GM12892 (cell line): ENCODE measurements at regions not wholly inside any gene's neighbourhood (a gene's known extent, or its start where the extent isn't known, plus 50 kb on each side); places are given as distances from the start of the nearest gene placed in this dataset.

Experiments used
- DNase-seq: peaks from one replicate; pipeline ENCODE4 v3.0.0; 2011; ENCODE audit not compliant: insufficient read length
- FAIRE-seq: peaks from 2 replicates; lab custom pipeline; 2011; peaks lifted over from hg19 to GRCh38; lab: Jason Lieb, UNC
- POLR2A ChIP-seq: IDR thresholded peaks from 2 replicates; pipeline ENCODE4 v1.6.1; 2011; ENCODE audit warnings: low read depth, low read length, control low read depth
- POLR2AphosphoS5 ChIP-seq: IDR thresholded peaks from 2 replicates; pipeline ENCODE4 v1.6.1; 2011; ENCODE audit warnings: low read depth, low read length, control low read depth
- TAF1 ChIP-seq: IDR thresholded peaks from 2 replicates; pipeline ENCODE4 v1.6.1; 2011; ENCODE audit warnings: low read depth, mild to moderate bottlenecking, control low read depth, low read length, borderline replicate concordance

DNA sequence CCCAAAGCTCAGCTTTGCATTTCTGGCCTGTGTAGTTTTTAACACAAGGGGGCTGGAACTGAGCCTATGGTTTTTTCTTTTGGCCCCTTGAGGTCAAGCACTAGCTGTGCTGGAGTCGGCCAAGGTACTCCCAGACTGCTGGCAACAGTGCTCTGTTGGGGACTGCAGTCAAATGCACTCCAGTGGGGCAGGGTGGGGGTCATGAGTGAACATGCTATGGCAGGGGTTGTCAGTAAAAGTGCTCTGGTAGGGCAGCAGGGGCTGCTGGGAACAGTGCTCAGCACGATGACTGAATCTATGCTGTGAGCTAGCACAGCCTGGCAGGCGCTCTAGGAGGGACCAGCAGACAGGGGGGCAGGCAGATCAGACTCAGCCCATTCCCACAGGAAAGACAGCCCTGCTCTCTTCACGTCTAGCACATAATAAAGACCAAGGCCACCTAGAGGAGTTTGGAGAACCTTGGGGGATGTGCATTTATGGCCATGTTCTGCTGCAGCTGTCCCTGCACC, 55.0 kb upstream of the CERS6 start:
- DNase-seq (no peak), FAIRE-seq (no peak)
- TF ChIP-seq POLR2A: no peak

DNA sequence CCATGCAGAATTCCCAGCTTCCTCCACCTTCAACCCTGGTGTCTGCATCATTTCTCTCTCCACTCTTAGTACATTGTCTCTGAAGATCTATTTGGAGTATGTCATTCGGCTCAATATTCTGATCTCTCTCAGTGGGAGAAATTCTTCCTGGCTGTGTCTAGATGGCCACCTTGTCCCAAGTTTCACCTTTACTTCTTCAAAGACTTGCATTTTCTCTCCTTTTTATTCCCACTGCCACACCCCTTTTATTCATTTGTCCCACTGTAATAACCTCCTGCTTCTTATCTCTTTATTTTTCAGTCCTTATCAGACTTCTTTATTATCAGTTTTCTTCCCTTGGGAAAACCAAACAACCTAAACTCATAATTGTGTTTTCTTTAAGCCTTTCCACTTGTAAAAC, 54.3 kb upstream of the CERS6 start:
- DNase-seq: no peak
- no peak for FAIRE-seq
- TF ChIP-seq POLR2A: no peak
- TF ChIP-seq TAF1: no peak
- no peak for TF ChIP-seq POLR2AphosphoS5

DNA sequence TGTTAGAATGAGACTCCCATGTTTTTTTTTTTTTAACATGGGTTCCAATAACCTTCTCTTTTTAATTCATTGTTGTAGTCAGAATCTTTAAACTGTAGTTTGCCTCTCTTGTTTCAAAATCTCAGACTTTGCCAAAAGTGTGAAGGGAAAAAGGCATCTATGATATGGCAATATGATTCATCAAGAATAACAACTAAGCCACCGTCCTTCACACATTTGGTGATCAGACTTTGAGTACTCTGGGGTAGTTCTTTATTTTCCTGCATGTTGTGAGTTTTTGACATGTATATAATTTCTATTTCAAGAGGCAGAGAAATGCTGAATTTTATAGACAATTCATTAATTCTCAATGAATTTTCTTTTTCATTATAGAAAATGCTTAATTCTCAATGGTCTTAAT, 53.5 kb upstream of the CERS6 start:
- FAIRE-seq (no peak), DNase-seq (no peak)
- TF ChIP-seq TAF1 (no peak), POLR2AphosphoS5 (no peak), POLR2A (no peak)

DNA sequence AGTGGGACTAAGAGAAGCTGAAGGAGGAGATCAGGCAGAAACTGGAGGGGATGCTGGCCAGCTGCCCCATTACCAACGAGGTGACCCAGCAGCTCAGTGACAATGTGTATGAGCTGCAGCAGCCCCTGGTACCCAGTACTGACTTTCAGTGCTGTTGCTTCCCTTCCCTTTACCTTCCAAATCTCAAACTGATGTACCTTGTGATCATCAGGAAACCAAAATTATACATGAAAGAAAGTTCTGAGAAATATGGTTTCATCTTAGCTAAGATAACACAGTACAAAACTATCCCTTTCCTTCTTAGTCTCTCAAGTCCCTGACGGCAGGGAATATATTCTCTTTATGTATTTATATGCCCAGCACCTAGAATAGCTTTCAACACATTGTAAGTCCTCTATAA, 52.3 kb upstream of the CERS6 start:
- DNase-seq: no peak
- no peak for TF ChIP-seq POLR2AphosphoS5
- no peak for TF ChIP-seq POLR2A
- TF ChIP-seq TAF1: no peak
- FAIRE-seq: no peak

DNA sequence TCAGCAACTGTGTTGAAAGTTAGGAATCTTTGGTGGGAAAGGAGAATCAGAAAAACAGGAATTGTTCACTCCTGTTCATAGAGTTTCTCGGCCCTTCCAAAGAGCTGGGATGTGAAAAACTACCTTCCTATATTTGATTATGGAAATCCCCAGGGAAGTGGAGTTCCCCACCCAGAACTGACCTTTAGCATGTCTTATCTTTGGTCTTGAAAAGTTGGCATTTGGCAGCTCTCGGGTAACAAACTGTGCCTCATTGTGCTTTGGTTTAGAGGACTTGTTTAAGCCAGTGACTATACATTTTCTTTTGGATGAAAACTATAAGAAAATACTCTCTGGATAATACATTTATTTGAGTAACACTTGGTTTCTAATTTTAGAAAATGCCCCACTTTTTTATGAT, 51.3 kb upstream of the CERS6 start:
- DNase-seq: no peak
- TF ChIP-seq POLR2AphosphoS5: no peak
- TF ChIP-seq TAF1: no peak
- TF ChIP-seq POLR2A: no peak
- FAIRE-seq: no peak
